ENCODE measurements at regions not wholly inside any gene's neighbourhood (a gene's known extent, or its start where the extent isn't known, plus 50 kb on each side); places are given as distances from the start of the nearest gene placed in this dataset.

DNA sequence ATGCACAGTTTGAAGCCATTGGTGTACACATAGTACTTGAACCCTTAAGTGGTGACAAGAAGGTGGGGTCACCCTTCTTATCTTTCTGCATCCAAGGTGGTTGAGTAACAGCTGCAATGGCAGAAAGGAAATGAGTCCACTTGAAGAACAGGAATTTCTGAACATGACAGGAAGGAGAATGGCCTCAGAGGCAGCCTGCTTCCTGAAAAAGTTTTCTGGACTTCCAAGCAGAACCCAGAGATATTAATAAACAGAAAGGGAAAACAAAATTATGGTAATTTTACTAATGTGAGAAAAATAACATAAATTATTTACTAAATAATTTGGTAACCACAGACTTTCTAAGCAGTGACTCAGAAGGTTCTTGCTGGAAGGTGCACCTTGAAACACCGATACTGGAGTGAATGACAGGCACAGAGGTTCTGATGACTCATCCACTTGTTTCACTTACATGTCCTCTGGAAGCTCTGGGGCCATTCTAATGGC is 119.9 kb upstream of the HS3ST1 start:
- no peak for TF ChIP-seq U2AF1 (optimal IDR thresholded peaks at IDR 0.05; ENCODE audit: low read depth, low read length)
- TF ChIP-seq ZBTB21 (CRISPR knock-in tag; IDR thresholded peaks at IDR 0.05), result no peak
- no peak for TF ChIP-seq SMC3 (IDR thresholded peaks at IDR 0.05; ENCODE audit: low read length)
- no peak for TF ChIP-seq RAD21 (CRISPR knock-in tag; IDR thresholded peaks at IDR 0.05)
- no peak for TF ChIP-seq CTCF (CRISPR knock-in tag; IDR thresholded peaks at IDR 0.05)
- TF ChIP-seq NFIC (IDR thresholded peaks at IDR 0.05; ENCODE audit: low read length), result no peak
- TF ChIP-seq ETV5 (CRISPR knock-in tag; IDR thresholded peaks at IDR 0.05; ENCODE audit: borderline replicate concordance), result no peak
- TF ChIP-seq, protein P1, sequence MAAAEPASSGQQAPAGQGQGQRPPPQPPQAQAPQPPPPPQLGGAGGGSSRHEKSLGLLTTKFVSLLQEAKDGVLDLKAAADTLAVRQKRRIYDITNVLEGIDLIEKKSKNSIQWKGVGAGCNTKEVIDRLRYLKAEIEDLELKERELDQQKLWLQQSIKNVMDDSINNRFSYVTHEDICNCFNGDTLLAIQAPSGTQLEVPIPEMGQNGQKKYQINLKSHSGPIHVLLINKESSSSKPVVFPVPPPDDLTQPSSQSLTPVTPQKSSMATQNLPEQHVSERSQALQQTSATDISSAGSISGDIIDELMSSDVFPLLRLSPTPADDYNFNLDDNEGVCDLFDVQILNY (CRISPR knock-in tag; conservative IDR thresholded peaks at IDR 0.05), result no peak
- no peak for TF ChIP-seq BHLHE40 (IDR thresholded peaks at IDR 0.05; ENCODE audit: low read length)
- TF ChIP-seq MZF1 (CRISPR knock-in tag; IDR thresholded peaks at IDR 0.05; ENCODE audit: borderline replicate concordance), result no peak
- TF ChIP-seq, protein P2, sequence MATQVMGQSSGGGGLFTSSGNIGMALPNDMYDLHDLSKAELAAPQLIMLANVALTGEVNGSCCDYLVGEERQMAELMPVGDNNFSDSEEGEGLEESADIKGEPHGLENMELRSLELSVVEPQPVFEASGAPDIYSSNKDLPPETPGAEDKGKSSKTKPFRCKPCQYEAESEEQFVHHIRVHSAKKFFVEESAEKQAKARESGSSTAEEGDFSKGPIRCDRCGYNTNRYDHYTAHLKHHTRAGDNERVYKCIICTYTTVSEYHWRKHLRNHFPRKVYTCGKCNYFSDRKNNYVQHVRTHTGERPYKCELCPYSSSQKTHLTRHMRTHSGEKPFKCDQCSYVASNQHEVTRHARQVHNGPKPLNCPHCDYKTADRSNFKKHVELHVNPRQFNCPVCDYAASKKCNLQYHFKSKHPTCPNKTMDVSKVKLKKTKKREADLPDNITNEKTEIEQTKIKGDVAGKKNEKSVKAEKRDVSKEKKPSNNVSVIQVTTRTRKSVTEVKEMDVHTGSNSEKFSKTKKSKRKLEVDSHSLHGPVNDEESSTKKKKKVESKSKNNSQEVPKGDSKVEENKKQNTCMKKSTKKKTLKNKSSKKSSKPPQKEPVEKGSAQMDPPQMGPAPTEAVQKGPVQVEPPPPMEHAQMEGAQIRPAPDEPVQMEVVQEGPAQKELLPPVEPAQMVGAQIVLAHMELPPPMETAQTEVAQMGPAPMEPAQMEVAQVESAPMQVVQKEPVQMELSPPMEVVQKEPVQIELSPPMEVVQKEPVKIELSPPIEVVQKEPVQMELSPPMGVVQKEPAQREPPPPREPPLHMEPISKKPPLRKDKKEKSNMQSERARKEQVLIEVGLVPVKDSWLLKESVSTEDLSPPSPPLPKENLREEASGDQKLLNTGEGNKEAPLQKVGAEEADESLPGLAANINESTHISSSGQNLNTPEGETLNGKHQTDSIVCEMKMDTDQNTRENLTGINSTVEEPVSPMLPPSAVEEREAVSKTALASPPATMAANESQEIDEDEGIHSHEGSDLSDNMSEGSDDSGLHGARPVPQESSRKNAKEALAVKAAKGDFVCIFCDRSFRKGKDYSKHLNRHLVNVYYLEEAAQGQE (IDR thresholded peaks at IDR 0.05; ENCODE audit: borderline replicate concordance in 1 of 2, low read depth in 1 of 2, low read length in 2 of 2), result no peak
- TF ChIP-seq AHR (CRISPR knock-in tag; IDR thresholded peaks at IDR 0.05), result no peak

Data from HepG2 (cell line).